Right lobe of liver (tissue), 4 donors: ENCODE measurements at regions not wholly inside any gene's neighbourhood (a gene's known extent, or its start where the extent isn't known, plus 50 kb on each side); places are given as distances from the start of the nearest gene placed in this dataset.

Experiments
- CTCF ChIP-seq, 4 donors: fragments of 200-600 bp in 3 of 4; fragments of 450-650 bp in 1 of 4; IDR thresholded peaks; one replicate each; pipeline versions ENCODE4 v1.5.1 to v1.8.0; 2016 to 2022; ENCODE audit warnings: antibody characterized with exemption in 4 of 4, mild to moderate bottlenecking in 2 of 4
- POLR2A ChIP-seq: fragments of 450-650 bp; IDR thresholded peaks from one replicate; pipeline ENCODE4 v1.6.1; 2017; ENCODE audit warnings: antibody characterized with exemption, mild to moderate bottlenecking
- donor health status: DM: no; HTN: no; CAD: no.
- donor health status: DM: no; HTN: no; CAD: no.
- donor health status: DM: no; HTN: yes; CAD: no.

DNA sequence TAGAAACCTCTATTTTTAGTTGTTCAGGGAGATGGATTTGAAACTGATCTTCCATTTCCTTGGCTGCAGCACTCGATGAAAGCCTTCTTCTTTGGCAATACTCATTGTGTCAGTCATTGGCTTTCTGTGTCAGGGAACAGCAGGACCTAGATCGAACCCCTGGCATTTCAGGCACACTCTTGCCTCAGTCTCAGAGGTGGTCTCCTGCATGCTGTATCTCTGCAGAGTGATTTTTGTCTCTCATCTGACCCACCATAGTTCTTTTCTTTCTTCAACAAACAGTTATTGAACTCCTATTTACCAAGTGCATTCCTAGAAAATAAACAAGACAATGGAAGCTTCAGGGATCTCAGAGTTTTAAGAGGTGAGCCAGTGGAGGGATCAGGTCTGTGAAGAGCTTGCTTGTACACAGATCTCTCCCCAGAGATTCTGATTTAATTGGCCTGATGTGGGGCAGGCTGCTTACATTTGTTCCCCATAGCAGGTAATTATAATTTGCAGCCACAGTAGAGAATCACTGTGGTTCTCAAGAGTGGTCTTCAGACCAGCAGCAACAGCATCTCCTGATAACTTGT, 473.1 kb upstream of the TCF4 start:
- no peak for TF ChIP-seq POLR2A
- TF ChIP-seq CTCF (IDR thresholded peaks at IDR 0.05): no peak
